ENCODE measurements at regions not wholly inside any gene's neighbourhood (a gene's known extent, or its start where the extent isn't known, plus 50 kb on each side); places are given as distances from the start of the nearest gene placed in this dataset.
A peak's percentile ranks its signal among the peaks of the same experiment; 100 is the strongest.
"Not testable (repeated sequence)": the region's sequence is repeated elsewhere in the genome, so short reads cannot be mapped to it uniquely, and the experiment has no call there.

GRCh38 chr18:58805467-58806187 is 59.0 kb upstream of the ZNF532 start:
- peak; percentile 95 for DNase-seq

DNA sequence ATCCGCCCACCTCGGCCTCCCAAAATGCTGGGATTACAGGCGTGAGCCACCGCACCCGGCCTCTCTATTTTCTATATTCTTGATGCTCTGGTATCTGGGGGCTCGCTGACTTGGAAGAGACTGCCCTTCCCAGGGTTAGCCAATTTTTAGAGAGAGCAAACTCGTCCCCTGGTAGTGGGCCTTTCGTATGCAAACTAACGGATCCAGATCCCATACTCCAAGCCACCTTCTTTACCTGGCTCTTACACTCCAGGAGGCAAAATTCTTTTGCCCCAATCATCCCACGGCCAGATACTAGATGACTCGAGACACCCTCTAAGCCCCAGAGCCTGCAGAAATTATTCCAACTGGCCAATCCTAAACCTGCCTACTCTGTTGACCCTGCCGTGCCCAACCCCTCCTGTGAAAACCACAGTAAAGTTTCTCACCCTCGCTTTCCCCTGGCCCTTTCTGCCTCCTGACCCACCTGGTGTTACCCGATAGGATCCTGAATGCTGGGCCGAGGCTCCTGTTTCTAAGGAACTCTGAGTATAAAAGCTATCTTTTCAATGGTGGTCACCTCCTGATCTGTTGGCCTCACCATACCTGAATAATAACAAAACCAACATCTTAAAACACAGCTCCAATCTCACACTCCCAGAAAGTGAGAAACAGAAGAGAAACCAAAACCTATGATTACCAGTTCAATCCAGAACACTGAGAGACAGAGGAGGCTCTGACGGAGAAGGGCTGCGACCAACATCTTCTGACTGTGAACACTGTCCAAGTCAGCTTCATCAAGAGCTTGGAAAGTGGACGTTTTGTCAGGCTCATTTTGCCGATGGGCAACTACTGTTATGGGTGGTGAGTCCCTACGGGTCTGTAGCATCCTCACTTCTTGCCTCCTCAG is 57.6 kb upstream of the ZNF532 start:
- DNase-seq: no peak

DNA sequence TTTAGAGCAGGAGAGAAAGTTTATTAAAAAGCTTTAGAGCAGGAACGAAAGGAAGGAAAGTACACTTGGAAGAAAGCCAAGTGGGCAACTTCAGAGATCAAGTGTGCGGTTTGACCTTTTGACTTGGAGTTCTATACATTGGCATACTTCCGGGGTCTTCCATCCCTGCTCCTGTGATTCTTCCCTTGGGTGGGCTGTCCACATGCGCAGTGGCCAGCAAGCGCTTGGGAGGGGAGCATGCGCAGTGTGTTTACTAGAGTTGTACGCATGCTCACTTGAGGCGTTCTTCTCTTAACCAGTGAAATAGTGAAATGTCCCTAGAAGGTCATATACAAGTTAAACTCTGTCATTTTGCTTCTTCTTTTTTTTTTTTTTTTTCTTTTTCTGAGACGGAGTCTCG is 56.9 kb upstream of the ZNF532 start:
- no peak for DNase-seq

GRCh38 chr18:58808349-58808748 is 56.3 kb upstream of the ZNF532 start:
- DNase-seq: no peak

GRCh38 chr18:58811859-58812258 is 52.8 kb upstream of the ZNF532 start:
- DNase-seq: not testable (repeated sequence)

- DNase-seq: no peak
These were observed 51.6 kb upstream of the ZNF532 start for GRCh38 chr18:58813105-58813504.

- no peak for DNase-seq
These were observed 51.0 kb upstream of the ZNF532 start for GRCh38 chr18:58813561-58814225.

- DNase-seq: no peak
These were observed 50.4 kb upstream of the ZNF532 start for GRCh38 chr18:58814317-58814716.
